ENCODE measurements at regions not wholly inside any gene's neighbourhood (a gene's known extent, or its start where the extent isn't known, plus 50 kb on each side); places are given as distances from the start of the nearest gene placed in this dataset.

DNA sequence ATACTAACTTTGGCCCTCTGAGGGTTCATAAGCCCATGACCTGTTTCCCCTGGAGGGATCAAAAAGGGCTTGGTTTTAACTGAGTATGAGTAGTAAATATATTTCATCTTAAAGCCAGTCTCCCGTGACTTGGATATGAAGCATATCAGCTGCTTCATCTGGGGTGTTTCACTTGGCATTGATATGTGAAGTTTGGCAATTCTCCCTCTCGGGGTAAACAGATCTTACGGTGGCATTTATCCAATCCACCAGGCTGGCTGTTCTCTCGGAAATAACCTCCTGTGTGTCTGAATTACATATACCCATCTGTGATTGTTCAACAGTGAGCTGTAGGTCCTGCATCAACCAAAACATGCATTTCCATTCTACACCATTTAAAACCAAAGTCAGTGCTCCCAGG, 130.7 kb downstream of the ADAM29 start (continued):
- TF ChIP-seq, protein P1, sequence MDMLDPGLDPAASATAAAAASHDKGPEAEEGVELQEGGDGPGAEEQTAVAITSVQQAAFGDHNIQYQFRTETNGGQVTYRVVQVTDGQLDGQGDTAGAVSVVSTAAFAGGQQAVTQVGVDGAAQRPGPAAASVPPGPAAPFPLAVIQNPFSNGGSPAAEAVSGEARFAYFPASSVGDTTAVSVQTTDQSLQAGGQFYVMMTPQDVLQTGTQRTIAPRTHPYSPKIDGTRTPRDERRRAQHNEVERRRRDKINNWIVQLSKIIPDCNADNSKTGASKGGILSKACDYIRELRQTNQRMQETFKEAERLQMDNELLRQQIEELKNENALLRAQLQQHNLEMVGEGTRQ (IDR thresholded peaks at IDR 0.05; ENCODE audit: low read length): no peak
- TF ChIP-seq RAD21 (IDR thresholded peaks at IDR 0.05 in 1 of 2, conservative IDR thresholded peaks at IDR 0.05 in 1 of 2; ENCODE audit: low read depth in 2 of 2, low read length in 2 of 2): no peak

Data from H1 (cell line).